Mammary epithelial cell (primary cell): ENCODE measurements at regions not wholly inside any gene's neighbourhood (a gene's known extent, or its start where the extent isn't known, plus 50 kb on each side); places are given as distances from the start of the nearest gene placed in this dataset.

Experiments used
- EZH2 ChIP-seq: IDR thresholded peaks from 2 replicates; pipeline ENCODE4 v1.6.1; 2012; ENCODE audit warnings: low read length, inconsistent platforms, borderline replicate concordance
- TF ChIP-seq, protein P1 (sequence below), 2 donors: IDR thresholded peaks in 1 of 2; conservative IDR thresholded peaks in 1 of 2; 2 replicates each; pipeline ENCODE4 v1.5.1; 2011 to 2012; ENCODE audit warnings: inconsistent platforms in 2 of 2, low read length in 2 of 2, mild to moderate bottlenecking in 2 of 2, control low read depth in 1 of 2, low read depth in 1 of 2; ENCODE audit not compliant: insufficient read depth in 1 of 2; ENCODE audit errors: extremely low read depth in 1 of 2

DNA sequence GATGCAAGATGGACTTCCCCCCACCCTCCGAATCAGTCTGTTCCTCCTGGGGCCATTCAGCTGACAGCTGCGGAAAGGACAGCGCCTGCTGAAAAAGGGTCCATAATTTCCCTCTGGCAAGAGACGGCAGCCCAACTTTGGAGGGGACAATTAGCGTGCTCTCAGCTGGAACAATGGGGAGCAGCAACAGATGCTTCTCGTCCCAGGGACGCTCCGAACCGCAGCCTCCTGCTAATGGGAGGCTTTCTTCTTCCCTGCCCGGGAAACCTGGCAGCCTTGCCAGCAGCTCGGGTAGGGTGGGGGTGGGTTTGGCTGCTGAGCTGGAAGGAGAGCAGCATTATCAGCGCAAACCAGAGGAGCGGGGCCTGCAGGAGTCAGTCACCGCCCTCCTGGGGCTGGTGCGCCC, 500.0 kb upstream of the SALL1 start:
- TF ChIP-seq, protein P1, sequence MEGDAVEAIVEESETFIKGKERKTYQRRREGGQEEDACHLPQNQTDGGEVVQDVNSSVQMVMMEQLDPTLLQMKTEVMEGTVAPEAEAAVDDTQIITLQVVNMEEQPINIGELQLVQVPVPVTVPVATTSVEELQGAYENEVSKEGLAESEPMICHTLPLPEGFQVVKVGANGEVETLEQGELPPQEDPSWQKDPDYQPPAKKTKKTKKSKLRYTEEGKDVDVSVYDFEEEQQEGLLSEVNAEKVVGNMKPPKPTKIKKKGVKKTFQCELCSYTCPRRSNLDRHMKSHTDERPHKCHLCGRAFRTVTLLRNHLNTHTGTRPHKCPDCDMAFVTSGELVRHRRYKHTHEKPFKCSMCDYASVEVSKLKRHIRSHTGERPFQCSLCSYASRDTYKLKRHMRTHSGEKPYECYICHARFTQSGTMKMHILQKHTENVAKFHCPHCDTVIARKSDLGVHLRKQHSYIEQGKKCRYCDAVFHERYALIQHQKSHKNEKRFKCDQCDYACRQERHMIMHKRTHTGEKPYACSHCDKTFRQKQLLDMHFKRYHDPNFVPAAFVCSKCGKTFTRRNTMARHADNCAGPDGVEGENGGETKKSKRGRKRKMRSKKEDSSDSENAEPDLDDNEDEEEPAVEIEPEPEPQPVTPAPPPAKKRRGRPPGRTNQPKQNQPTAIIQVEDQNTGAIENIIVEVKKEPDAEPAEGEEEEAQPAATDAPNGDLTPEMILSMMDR (conservative IDR thresholded peaks at IDR 0.05 in 1 of 2, IDR thresholded peaks at IDR 0.05 in 1 of 2; ENCODE audit: extremely low read depth in 1 of 2, insufficient read depth in 1 of 2, low read depth in 1 of 2, low read length in 2 of 2), result no peak
- TF ChIP-seq EZH2, result no peak
